ENCODE measurements at regions not wholly inside any gene's neighbourhood (a gene's known extent, or its start where the extent isn't known, plus 50 kb on each side); places are given as distances from the start of the nearest gene placed in this dataset.
A peak's percentile ranks its signal among the peaks of the same experiment; 100 is the strongest.

DNA sequence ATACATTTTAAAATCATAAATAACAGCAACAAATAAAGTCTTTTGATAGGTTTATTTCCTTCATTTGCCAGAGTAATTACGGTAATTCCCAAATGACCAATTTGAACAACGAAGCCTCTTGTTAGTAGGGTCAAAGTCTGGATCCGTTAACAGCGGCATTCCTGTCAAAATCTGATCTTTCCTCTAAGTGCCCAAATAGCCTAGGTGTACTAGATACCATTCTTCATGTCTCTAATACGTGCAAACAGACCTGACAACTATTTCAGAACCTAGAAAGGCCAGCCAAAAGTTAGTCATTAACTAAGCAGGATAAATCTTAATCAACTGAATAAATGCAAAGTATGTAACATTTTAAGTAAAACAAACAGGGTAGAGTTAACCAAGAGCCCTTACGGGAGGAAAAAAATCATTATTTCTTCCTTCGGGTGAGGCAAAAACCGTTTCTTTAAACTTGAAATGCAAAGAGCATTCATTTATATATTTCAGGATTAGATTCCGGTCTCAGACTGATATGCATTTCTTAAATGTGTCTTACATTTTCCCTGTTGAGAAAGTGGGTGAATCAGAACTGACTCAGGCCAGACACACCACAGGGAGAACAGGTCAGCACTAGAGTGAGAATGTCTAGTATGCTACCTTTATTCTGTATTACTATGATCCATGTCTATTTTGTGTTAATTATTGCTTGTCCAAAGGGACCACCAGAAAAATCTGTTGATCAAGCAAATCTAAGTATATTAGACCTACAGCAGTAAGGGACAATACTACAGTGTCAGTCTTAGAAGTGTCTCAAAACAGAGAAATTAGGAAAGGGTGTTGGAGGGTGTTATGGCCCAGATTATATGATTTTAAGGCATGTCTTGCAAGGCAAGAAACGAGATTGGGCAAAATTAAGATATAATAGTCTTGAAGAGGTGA is 141.5 kb upstream of the NDUFV2 start:
- Mint-ChIP-seq H3K4me1 (ENCODE audit: low read depth in 2 of 2) (no peaks in the 10 kb centered on the region), H3K36me3 (no peaks in the 10 kb centered on the region), H3K27me3 (peaks cover 6 to 27% of the 10 kb centered on the region in 2 donors), H3K9me3 (no peaks in the 10 kb centered on the region), H3K27ac (no peak overlapping the region), H3K4me3 (no peak overlapping the region)
- no peak for DNase-seq (ENCODE audit: low spot score)
- ATAC-seq, result no peak

DNA sequence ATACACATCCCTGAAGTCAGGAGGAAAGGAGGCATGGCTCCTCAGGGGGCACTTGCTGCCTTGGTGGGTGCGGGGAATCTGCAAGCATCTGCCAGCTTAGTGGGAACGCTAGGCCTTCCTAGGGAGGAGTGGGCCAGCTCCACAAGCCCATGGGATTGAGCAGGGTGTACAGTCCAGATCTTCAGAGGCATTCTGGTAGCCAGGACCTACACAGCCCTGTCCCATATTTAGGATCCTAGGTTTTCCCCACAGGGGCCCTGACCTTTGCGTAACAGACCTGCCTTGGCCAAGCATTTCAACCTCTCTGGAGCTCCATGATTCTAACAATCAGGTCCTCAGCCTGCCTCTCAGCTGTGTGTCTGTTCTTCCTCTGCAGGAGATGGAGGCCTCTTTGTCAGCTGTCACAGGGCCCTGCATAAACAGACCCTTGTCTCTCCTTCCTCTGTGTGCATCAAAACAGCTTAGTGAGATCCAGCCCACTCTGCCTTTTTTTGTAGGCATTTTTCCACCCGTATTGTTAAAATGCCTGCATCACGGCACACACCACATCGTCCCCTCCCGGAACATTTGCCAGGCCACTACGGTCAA is 140.2 kb upstream of the NDUFV2 start:
- no peaks in the 10 kb centered on the region for H3K36me3 Mint-ChIP-seq

DNA sequence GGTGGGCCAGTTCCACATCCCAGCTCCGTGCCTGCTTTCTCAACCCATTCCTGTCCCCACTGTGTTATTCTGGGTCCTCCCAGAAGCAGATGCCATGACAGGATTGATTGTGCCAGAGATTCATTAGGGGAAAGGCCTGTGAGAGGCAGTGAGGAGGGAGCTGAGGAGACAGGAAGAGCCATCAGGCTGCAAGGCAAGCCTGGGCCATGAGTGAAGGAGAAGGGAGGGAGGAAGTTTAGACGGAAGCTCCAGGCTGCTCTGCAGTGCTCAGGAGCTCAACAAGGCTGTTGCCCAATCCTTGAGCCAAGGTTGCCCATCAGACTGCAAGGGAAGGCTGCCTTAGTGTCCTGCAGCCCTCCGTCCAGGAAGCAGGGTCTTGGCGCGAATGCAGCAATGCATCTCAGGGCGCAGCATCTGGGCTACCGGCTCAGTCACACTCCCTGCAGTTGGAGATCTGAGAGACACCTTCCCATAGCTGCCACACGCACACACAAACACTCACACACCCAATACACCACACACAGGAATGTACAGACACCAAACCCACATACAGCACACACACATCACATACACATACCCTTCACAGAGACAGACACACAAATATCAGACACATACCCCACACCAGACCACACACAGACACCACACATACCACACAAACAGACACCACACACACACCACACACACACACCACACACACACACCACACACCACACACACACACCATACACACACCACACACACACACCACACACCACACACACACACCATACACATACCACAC is 139.5 kb upstream of the NDUFV2 start:
- ATAC-seq (peak; percentile 25 to 34), DNase-seq (ENCODE audit: low spot score) (no peak)
- Mint-ChIP-seq H3K4me3 (no peak overlapping the region), H3K27ac (no peak overlapping the region), H3K36me3 (no peaks in the 10 kb centered on the region), H3K4me1 (ENCODE audit: low read depth in 2 of 2) (no peaks in the 10 kb centered on the region), H3K9me3 (no peaks in the 10 kb centered on the region), H3K27me3 (peaks cover 10 to 34% of the 10 kb centered on the region in 2 donors)

More for the DNA sequence above, 140.2 kb upstream of the NDUFV2 start:
- ATAC-seq (no peak), DNase-seq (ENCODE audit: low spot score) (no peak)
- Mint-ChIP-seq H3K4me3 (no peak overlapping the region), H3K27me3 (peaks cover 8 to 29% of the 10 kb centered on the region in 2 donors), H3K4me1 (ENCODE audit: low read depth in 2 of 2) (no peaks in the 10 kb centered on the region), H3K27ac (no peak overlapping the region), H3K9me3 (no peaks in the 10 kb centered on the region)

DNA sequence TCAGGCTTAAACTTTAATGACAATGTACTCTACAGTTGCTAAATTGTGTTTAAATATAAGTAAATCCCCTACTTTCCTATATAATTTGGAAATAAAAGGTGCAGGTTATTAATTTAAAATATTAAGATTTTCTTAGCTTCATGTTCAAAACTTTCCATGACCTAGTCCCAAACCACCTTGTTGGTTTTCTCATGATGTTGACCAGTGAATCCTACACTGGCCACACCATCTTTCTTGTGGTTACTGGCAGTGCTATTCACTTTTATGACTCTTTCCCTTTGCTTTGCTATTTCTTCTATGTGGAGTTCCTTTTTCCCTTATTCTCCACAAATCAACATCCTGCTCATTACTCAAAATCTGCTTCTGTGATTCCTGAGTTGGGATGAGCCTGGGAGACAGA is 138.6 kb upstream of the NDUFV2 start:
- Mint-ChIP-seq H3K36me3 (no peaks in the 10 kb centered on the region), H3K27ac (no peak overlapping the region), H3K9me3 (no peaks in the 10 kb centered on the region), H3K4me3 (no peak overlapping the region), H3K27me3 (peaks cover 10 to 27% of the 10 kb centered on the region in 2 donors), H3K4me1 (ENCODE audit: low read depth in 2 of 2) (no peaks in the 10 kb centered on the region)
- no peak for ATAC-seq
- no peak for DNase-seq (ENCODE audit: low spot score)

DNA sequence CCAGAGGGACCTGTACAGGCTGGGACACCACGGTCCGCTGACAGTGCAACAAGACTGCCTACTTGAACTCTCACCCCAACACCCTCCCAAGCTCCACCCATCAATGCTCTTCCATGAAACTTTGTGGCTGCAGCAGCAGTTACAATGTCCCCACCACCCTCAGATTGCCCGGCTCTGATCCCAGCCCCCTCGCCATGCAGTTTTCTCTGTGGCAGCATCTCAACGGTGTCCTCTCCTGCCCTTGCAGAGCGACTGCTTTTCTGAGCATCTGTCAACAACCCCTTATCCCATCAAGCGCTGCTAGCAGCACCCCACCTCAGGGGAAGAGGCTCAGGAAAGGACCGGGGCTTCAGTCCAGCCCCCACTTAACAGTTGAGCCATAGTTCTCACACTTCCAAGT is 137.1 kb upstream of the NDUFV2 start:
- Mint-ChIP-seq H3K27me3 (peaks cover 12 to 33% of the 10 kb centered on the region in 2 donors), H3K4me3 (no peak overlapping the region), H3K4me1 (ENCODE audit: low read depth in 2 of 2) (no peaks in the 10 kb centered on the region), H3K9me3 (no peaks in the 10 kb centered on the region), H3K36me3 (no peaks in the 10 kb centered on the region), H3K27ac (no peak overlapping the region)
- DNase-seq (ENCODE audit: low spot score) (no peak), ATAC-seq (no peak)

DNA sequence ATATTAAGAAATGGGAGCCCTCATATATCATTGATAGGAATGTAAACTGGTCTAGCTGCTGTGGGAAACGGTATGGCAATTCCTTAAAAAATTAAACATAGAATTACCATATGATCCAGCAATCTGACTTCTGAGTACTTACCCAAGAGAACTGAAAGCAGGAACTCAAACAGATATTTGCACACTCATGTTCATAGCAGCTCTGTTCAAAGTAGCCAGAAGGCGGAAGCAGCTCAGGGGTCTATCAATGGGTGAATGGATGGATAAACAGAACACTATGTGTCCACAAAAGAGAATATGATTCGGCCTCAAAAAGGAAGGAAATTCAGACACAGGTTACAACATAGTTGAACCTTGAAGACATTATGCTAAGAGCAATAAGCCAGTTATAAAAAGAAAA is 135.7 kb upstream of the NDUFV2 start:
- no peak for DNase-seq (ENCODE audit: low spot score)
- Mint-ChIP-seq H3K27ac (no peak overlapping the region), H3K4me3 (no peak overlapping the region), H3K27me3 (peaks cover 12 to 33% of the 10 kb centered on the region in 2 donors), H3K9me3 (no peaks in the 10 kb centered on the region), H3K36me3 (no peaks in the 10 kb centered on the region), H3K4me1 (ENCODE audit: low read depth in 2 of 2) (no peaks in the 10 kb centered on the region)
- no peak for ATAC-seq

DNA sequence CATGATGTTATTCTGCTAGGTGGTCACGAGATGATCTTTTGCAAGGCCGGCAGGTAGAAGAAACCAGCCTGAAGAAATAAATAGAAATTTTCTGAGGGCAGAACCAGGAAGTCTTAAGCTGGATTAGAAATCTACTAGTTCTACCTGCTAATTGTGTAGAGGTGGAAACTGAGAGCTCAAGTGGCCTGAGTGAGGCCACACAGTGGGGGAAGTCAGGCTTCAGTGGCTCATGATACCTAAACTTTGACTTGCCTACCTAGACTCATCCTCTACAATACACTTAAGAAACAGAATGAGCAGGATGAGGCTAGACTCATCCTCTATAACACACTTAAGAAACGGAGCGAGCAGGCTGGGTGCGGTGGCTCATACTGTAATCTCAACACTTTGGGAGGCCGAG is 134.9 kb upstream of the NDUFV2 start:
- Mint-ChIP-seq H3K9me3 (no peaks in the 10 kb centered on the region), H3K4me1 (ENCODE audit: low read depth in 2 of 2) (no peaks in the 10 kb centered on the region), H3K27ac (no peak overlapping the region)

DNA sequence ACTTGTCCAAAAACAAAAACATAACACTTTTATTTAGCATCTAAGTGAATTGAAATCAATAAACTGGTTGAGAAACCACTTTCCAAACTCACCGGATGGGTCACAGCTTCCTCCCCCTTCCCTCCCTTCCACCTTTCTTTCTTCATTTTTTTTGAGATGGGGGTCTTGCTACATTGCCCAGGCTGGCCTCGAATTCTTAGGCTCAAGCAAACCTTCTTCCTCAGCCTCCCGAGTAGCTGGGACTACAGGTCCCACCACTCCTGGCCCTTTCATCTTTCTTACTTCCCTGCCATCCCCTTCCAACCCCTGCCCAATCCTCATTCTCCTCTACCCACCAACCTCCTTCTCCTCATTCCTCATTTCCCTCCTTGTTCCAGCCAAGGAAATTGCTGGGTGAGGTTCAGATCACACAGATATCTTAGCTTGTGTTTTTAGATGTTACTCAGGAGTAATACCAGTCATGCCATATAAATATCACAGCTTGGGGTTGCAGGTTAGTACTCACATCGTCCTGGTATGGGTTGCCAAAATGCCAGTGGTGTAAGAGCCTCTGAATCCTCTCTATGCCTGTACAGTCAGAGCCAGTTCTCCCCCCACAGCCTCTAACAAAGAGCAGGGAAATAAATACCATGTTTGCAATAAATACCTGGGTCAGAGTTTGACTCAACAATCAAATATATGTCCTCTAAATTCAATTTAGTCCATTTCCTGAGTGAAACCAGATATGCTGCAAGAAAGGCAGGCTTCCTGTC is 132.7 kb upstream of the NDUFV2 start:
- DNase-seq (ENCODE audit: low spot score) (no peak), ATAC-seq (no peak)
- no peaks in the 10 kb centered on the region for H3K36me3 Mint-ChIP-seq
- H3K27me3 Mint-ChIP-seq, result peaks cover 22 to 43% of the 10 kb centered on the region in 2 donors
- no peaks in the 10 kb centered on the region for H3K9me3 Mint-ChIP-seq
- no peaks in the 10 kb centered on the region for H3K4me1 Mint-ChIP-seq (ENCODE audit: low read depth in 2 of 2)
- no peak overlapping the region for H3K27ac Mint-ChIP-seq
- H3K4me3 Mint-ChIP-seq, result no peak overlapping the region

More for the DNA sequence above, 134.9 kb upstream of the NDUFV2 start:
- ATAC-seq, result no peak
- no peaks in the 10 kb centered on the region for H3K36me3 Mint-ChIP-seq
- no peak for DNase-seq (ENCODE audit: low spot score)
- H3K27me3 Mint-ChIP-seq, result peaks cover 12 to 35% of the 10 kb centered on the region in 2 donors
- no peak overlapping the region for H3K4me3 Mint-ChIP-seq

DNA sequence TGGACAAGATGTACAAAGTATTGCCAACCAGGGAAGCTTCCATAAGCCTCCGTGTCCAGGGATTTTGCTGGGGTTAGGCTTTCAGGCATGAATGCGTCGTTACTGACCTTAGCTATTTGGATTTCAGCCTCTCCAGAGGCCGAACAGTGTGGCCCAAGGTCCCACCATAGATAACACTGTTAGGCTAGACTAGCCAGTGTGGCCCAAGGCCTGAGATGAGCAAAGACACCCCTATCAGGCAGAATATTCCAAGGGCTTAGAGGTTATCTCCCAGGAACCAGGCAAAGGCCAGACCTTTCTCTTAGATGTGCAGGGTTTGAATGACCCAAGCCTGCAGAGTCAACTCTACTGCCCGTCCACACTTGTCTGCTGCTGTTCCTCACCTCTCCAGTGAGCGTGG is 131.7 kb upstream of the NDUFV2 start:
- ATAC-seq, result no peak
- no peak for DNase-seq (ENCODE audit: low spot score)
- H3K4me1 Mint-ChIP-seq (ENCODE audit: low read depth in 2 of 2), result no peaks in the 10 kb centered on the region
- H3K36me3 Mint-ChIP-seq, result no peaks in the 10 kb centered on the region
- no peak overlapping the region for H3K27ac Mint-ChIP-seq
- H3K9me3 Mint-ChIP-seq, result no peaks in the 10 kb centered on the region
- H3K27me3 Mint-ChIP-seq, result peaks cover 24 to 44% of the 10 kb centered on the region in 2 donors
- H3K4me3 Mint-ChIP-seq, result no peak overlapping the region

DNA sequence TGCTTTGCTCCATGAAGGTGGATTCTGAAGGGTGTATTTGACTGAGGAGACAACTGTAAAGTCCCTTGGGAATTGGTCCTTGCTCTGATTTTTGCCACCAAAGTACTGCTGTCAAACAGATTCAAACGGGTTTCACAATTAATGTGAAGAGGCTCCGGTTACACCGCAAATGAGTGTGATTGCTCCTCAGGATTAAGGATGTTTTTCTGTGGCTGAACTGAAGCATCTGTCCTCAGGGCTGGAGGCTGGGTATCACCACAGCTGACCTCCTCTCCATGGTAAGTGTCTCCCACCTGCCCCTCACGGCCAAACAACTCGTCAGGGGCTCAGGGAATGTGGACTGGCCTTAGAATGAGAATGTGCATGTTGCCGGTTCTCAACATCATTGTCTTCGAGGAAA is 130.4 kb upstream of the NDUFV2 start:
- no peaks in the 10 kb centered on the region for H3K36me3 Mint-ChIP-seq
- no peaks in the 10 kb centered on the region for H3K9me3 Mint-ChIP-seq
- no peak overlapping the region for H3K4me3 Mint-ChIP-seq
- ATAC-seq (no peak), DNase-seq (ENCODE audit: low spot score) (no peak)
- H3K4me1 Mint-ChIP-seq (ENCODE audit: low read depth in 2 of 2), result no peaks in the 10 kb centered on the region
- peaks cover 20 to 38% of the 10 kb centered on the region in 2 donors for H3K27me3 Mint-ChIP-seq
- H3K27ac Mint-ChIP-seq, result no peak overlapping the region

DNA sequence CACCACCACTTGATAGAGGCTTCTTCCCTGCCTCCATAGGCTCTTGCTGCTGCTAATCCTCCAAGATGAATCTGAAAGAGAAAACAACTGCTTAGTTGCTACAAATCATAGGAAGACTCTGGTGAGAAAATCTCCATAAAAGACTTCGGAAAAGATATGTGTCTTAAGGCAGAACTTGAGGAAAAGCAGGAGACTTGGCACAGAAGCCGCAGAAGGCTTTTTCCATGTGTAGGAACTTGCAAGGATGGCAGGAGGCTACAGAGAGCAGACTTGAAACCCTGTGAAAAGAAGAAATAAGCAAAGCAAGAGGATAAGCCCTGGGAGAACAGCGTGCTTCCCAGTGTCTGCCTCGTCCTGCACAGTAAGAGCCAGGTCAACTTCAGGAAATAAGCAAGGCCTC is 128.2 kb upstream of the NDUFV2 start:
- Mint-ChIP-seq H3K9me3 (no peaks in the 10 kb centered on the region), H3K36me3 (no peaks in the 10 kb centered on the region), H3K27me3 (peaks cover 18 to 32% of the 10 kb centered on the region in 2 donors), H3K4me1 (ENCODE audit: low read depth in 2 of 2) (no peaks in the 10 kb centered on the region), H3K27ac (no peak overlapping the region), H3K4me3 (no peak overlapping the region)
- DNase-seq (ENCODE audit: low spot score) (no peak), ATAC-seq (no peak)

DNA sequence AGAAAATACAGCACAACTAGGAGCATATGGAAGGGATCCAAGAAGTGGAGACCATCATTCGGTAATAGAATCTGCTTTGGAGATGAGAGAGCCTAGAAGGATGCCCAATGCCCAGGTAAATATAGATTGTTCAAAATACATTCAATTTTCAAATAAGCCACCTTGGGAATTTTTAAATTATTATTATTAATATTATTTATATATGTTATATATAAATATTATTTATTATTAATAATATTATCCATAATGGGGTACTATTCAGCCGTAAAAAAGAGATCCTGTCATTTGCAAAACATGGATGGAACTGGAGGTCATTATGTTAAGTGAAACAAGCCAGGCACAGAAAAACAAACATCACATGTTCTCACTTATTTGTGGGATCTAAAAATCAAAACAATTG is 127.8 kb upstream of the NDUFV2 start:
- no peaks in the 10 kb centered on the region for H3K4me1 Mint-ChIP-seq (ENCODE audit: low read depth in 2 of 2)
- ATAC-seq (no peak), DNase-seq (ENCODE audit: low spot score) (no peak)
- H3K27me3 Mint-ChIP-seq, result peaks cover 18 to 34% of the 10 kb centered on the region in 2 donors
- no peaks in the 10 kb centered on the region for H3K36me3 Mint-ChIP-seq
- H3K9me3 Mint-ChIP-seq, result no peaks in the 10 kb centered on the region
- no peak overlapping the region for H3K4me3 Mint-ChIP-seq
- H3K27ac Mint-ChIP-seq, result no peak overlapping the region

DNA sequence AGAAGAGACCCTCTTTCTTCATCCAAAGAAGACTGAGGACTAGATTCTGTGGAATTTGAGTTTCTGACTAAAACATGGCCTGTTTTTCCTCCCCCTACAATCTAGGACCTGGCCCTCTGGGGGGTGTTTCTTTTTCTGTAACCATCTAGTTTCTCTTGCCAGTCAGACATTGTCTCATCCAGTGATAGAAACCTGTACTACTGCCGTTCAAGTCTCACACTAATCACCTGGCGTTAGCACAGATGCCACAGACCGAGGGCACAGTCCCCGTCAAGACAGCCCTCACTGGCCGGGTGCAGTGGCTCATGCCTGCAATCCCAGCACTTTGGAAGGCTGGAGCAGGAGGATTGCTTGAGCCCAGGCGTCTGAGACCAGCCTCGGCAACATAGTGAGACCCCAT is 126.9 kb upstream of the NDUFV2 start:
- Mint-ChIP-seq H3K4me3 (no peak overlapping the region), H3K27ac (no peak overlapping the region), H3K27me3 (peaks cover 16 to 37% of the 10 kb centered on the region in 2 donors), H3K4me1 (ENCODE audit: low read depth in 2 of 2) (no peaks in the 10 kb centered on the region), H3K9me3 (no peaks in the 10 kb centered on the region), H3K36me3 (no peaks in the 10 kb centered on the region)
- ATAC-seq (no peak), DNase-seq (ENCODE audit: low spot score) (no peak)
